Peyer's patch (tissue), 4 donors: ENCODE measurements at regions not wholly inside any gene's neighbourhood (a gene's known extent, or its start where the extent isn't known, plus 50 kb on each side); places are given as distances from the start of the nearest gene placed in this dataset.

Source experiments
- DNase-seq, 3 donors: peaks; one replicate each; pipeline ENCODE4 v3.0.0-alpha.2; 2017 to 2019
- H3K27ac ChIP-seq, 4 donors: fragments of 200-600 bp; sonication (generic); one replicate each; pipeline ENCODE4 v1.5.1; 2016 to 2019
- H3K27me3 ChIP-seq, 2 donors: fragments of 200-600 bp; sonication (generic); one replicate each; pipeline ENCODE4 v1.5.1; 2019
- H3K36me3 ChIP-seq, 3 donors: fragments of 200-600 bp; sonication (generic); one replicate each; pipeline ENCODE4 v1.5.1; 2016 to 2019
- H3K4me1 ChIP-seq, 4 donors: fragments of 200-600 bp; sonication (generic); one replicate each; pipeline ENCODE4 v1.5.1; 2016 to 2019
- H3K4me3 ChIP-seq, 4 donors: fragments of 200-600 bp; sonication (generic); 1 replicate in 3 of 4; 2 replicates in 1 of 4; pipeline ENCODE4 v1.5.1; 2016 to 2019; ENCODE audit warnings: mild to moderate bottlenecking in 1 of 4
- H3K9me3 ChIP-seq, 4 donors: fragments of 200-600 bp; sonication (generic); one replicate each; pipeline ENCODE4 v1.5.1; 2016 to 2019; ENCODE audit warnings: mild to moderate bottlenecking in 1 of 4
- CTCF ChIP-seq, 6 experiments: fragments of 450-650 bp in 4 of 6; fragments of 200-600 bp in 2 of 6; sonication (generic) in 1 of 6; IDR thresholded peaks; one replicate each; pipeline ENCODE4 v1.5.1; 2017 to 2019; ENCODE audit warnings: antibody characterized with exemption in 6 of 6, mild to moderate bottlenecking in 3 of 6, moderate library complexity in 1 of 6
- POLR2A ChIP-seq, 2 donors: fragments of 450-650 bp; IDR thresholded peaks; one replicate each; pipeline ENCODE4 v1.5.1; 2017; ENCODE audit warnings: antibody characterized with exemption in 2 of 2, mild to moderate bottlenecking in 2 of 2, moderate library complexity in 2 of 2

- DNase-seq = no peak
- TF ChIP-seq CTCF (IDR thresholded peaks at IDR 0.05) (no peak), POLR2A (IDR thresholded peaks at IDR 0.05) (no peak)
- H3K9me3 ChIP-seq = no peaks in the 10 kb centered on the region
- H3K36me3 ChIP-seq = no peaks in the 10 kb centered on the region
- H3K27ac ChIP-seq = no peak overlapping the region
- H3K4me1 ChIP-seq = no peaks in the 10 kb centered on the region
- no peak overlapping the region for H3K4me3 ChIP-seq
- H3K27me3 ChIP-seq = no peaks in the 10 kb centered on the region
These were observed 501.6 kb upstream of the PHF14 start for GRCh38 chr7:10472115-10472514.

GRCh38 chr7:10473569-10473968 lies 500.1 kb upstream of the PHF14 start:
- TF ChIP-seq POLR2A (IDR thresholded peaks at IDR 0.05) (no peak), CTCF (IDR thresholded peaks at IDR 0.05) (no peak)

GRCh38 chr7:10474048-10474447 lies 499.6 kb upstream of the PHF14 start:
- DNase-seq = no peak
- Histone ChIP-seq H3K36me3 (no peaks in the 10 kb centered on the region), H3K27ac (no peak overlapping the region), H3K9me3 (no peaks in the 10 kb centered on the region), H3K27me3 (no peaks in the 10 kb centered on the region), H3K4me3 (no peak overlapping the region), H3K4me1 (no peaks in the 10 kb centered on the region)
- no peak for TF ChIP-seq CTCF (IDR thresholded peaks at IDR 0.05)
- TF ChIP-seq POLR2A (IDR thresholded peaks at IDR 0.05) = no peak

More at GRCh38 chr7:10473569-10473968, 500.1 kb upstream of the PHF14 start:
- Histone ChIP-seq H3K4me1 (no peaks in the 10 kb centered on the region), H3K4me3 (no peak overlapping the region), H3K27ac (no peak overlapping the region), H3K36me3 (no peaks in the 10 kb centered on the region), H3K9me3 (no peaks in the 10 kb centered on the region), H3K27me3 (no peaks in the 10 kb centered on the region)
- no peak for DNase-seq

- Histone ChIP-seq H3K4me3 (no peak overlapping the region), H3K36me3 (no peaks in the 10 kb centered on the region), H3K27ac (no peak overlapping the region), H3K27me3 (no peaks in the 10 kb centered on the region), H3K9me3 (no peaks in the 10 kb centered on the region), H3K4me1 (no peaks in the 10 kb centered on the region)
- no peak for DNase-seq
- no peak for TF ChIP-seq CTCF (IDR thresholded peaks at IDR 0.05)
- no peak for TF ChIP-seq POLR2A (IDR thresholded peaks at IDR 0.05)
These were observed 497.6 kb upstream of the PHF14 start for GRCh38 chr7:10475940-10476641.

GRCh38 chr7:10476642-10477041 lies 497.0 kb upstream of the PHF14 start:
- DNase-seq = no peak
- no peak for TF ChIP-seq CTCF (IDR thresholded peaks at IDR 0.05)
- TF ChIP-seq POLR2A (IDR thresholded peaks at IDR 0.05) = no peak
- H3K9me3 ChIP-seq = no peaks in the 10 kb centered on the region
- H3K36me3 ChIP-seq = no peaks in the 10 kb centered on the region
- no peak overlapping the region for H3K27ac ChIP-seq
- no peaks in the 10 kb centered on the region for H3K4me1 ChIP-seq
- no peak overlapping the region for H3K4me3 ChIP-seq
- no peaks in the 10 kb centered on the region for H3K27me3 ChIP-seq

- no peak overlapping the region for H3K27ac ChIP-seq
- H3K27me3 ChIP-seq = no peaks in the 10 kb centered on the region
- TF ChIP-seq CTCF (IDR thresholded peaks at IDR 0.05) = no peak
- TF ChIP-seq POLR2A (IDR thresholded peaks at IDR 0.05) = no peak
These were observed 490.0 kb upstream of the PHF14 start for GRCh38 chr7:10483671-10484070.

More at GRCh38 chr7:10483671-10484070, 490.0 kb upstream of the PHF14 start:
- Histone ChIP-seq H3K9me3 (peaks cover 0 to 2% (median 0%) of the 10 kb centered on the region in 4 donors), H3K4me1 (no peaks in the 10 kb centered on the region), H3K4me3 (no peak overlapping the region), H3K36me3 (no peaks in the 10 kb centered on the region)
- no peak for DNase-seq
